MV-4-11 (cell line): ENCODE measurements at regions not wholly inside any gene's neighbourhood (a gene's known extent, or its start where the extent isn't known, plus 50 kb on each side); places are given as distances from the start of the nearest gene placed in this dataset.

ENCODE experiments used
- DNase-seq: peaks from one replicate; lab custom pipeline; 2025; lab: John Stamatoyannopoulos, UW

GRCh38 chr7:106196460-106197021 is 84.4 kb upstream of the SYPL1 start:
- no peak for DNase-seq

GRCh38 chr7:106193661-106194060 is 81.5 kb upstream of the SYPL1 start:
- no peak for DNase-seq

- no peak for DNase-seq
Observed at GRCh38 chr7:106190589-106191330, 78.6 kb upstream of the SYPL1 start.

GRCh38 chr7:106187613-106188350 is 75.7 kb upstream of the SYPL1 start:
- no peak for DNase-seq

DNA sequence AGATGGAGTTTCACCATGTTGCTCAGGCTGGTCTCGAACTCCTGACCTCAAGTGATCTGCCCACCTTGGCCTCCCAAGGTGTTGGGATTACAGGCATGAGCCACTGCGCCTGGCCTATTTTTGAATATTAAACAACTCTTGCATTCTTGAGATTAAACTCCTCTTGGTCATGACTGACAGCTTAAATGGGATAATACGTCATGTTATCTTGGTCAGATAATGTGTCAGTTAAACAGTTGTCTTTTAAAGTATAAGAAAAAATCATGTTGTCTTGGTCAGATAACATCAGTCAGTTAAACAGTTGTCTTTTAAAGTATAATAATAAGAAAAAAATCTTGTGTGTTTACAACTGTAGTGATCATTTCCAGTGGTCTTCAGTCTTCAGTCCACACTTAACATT is 73.6 kb upstream of the SYPL1 start:
- DNase-seq: no peak

DNA sequence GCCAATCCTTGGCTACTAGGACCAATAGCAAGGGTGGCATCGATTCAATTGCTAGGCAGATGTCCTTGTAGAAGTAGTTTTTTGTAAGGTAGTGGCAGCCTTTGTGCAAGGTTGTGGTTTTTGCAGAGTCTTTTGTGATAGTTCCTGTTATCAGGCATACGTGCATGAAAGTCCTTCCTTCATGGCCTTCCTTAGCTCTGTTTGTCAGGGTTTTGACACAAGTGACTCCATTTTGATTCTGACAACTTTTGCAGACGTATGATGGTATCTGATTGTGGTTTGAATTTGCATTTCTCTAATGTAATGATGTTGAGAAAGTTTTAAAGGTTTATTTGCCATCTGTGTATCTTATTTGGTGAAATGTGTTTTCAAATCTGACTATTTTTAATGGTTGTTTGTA is 71.8 kb upstream of the SYPL1 start:
- DNase-seq: peak; percentile 11

- DNase-seq: no peak
Observed at GRCh38 chr7:106182904-106183303, 70.8 kb upstream of the SYPL1 start.

GRCh38 chr7:106181658-106182265 is 69.7 kb upstream of the SYPL1 start:
- DNase-seq: no peak

- DNase-seq: no peak
Observed at GRCh38 chr7:106180721-106181120, 68.6 kb upstream of the SYPL1 start.

DNA sequence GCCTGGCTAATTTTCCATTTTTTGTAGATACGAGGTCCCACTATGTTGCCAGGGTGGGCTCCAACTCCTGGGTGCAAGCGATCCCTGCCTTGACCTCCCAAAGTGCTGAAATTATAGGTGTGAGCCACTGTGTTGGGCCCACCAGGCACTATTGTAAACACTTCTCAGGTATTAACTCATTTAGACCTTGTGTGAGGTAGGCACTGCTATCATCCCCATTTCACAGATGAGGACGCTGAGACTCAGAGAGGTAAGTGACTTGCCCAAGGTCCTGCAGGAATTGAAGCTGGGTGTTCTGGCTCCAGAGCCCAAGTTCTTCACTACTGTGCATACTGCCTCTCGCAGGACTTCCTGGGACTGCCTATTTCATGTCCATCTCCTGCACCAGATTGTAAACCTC is 67.1 kb upstream of the SYPL1 start:
- no peak for DNase-seq

GRCh38 chr7:106178593-106179134 is 66.6 kb upstream of the SYPL1 start:
- no peak for DNase-seq

- DNase-seq: no peak
Observed at GRCh38 chr7:106177738-106178592, 65.9 kb upstream of the SYPL1 start.

DNA sequence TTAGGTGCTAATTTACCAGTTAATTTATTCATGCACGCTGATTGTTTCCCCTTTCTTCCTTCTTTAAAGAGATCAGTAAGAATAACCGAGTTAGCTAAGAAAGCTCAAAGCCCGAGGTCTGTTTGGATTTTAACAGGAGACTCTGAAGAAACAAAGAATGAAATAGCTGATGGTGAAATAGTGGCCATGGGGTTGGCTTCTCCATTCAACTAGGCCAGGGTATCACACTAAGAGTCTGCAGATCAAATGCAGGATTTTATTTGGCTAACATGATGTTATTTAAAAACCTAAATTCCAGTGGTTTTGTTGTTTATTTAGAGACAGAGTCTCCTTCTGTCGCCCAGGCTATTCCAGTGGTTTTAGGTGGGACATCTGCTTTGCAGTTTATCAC is 65.2 kb upstream of the SYPL1 start:
- no peak for DNase-seq

DNA sequence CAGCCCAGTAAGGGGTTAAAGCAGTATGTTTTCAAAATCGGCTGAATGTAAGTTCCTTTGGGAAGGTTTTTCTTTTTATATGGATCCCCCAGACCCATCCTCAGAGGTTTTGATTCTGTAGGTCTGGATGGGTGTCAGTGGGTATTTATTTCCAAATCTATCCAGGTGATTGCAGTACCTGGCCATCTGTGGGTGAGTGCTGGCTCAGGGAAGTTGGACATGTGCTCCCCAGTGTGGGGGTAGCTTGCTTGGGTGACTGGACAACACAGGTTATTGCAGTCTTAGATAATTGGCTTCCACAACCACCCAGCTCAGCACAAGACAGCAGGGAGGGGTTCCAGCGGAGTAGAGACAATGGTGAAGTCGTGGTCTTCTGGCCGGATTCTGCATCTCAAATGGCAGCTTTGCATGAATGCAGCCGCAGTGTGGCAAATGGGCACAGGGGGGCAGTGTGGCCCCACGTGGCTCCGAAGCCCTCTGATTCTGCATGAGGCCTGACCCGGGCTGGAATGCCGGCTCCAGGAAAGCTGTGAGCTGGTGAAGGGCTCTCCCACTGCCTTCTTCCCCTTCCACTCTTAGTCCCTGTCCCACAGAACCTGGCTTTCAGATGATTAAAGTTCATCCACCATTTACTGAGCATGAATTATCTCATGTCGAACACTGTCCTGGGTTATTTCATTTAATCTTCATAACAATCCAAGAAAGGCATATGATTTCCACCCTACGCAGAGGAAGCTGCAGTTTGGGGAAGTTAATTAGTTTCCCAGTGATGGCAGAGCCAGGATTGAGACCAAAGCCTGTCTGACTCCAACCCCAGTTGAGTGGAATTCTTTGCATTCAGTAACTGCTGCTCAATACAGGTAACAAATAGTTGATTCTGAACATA is 64.5 kb upstream of the SYPL1 start:
- DNase-seq: peak; percentile 36

GRCh38 chr7:106175507-106175906 is 63.4 kb upstream of the SYPL1 start:
- no peak for DNase-seq

- no peak for DNase-seq
Observed at GRCh38 chr7:106170651-106171050, 58.5 kb upstream of the SYPL1 start.

DNA sequence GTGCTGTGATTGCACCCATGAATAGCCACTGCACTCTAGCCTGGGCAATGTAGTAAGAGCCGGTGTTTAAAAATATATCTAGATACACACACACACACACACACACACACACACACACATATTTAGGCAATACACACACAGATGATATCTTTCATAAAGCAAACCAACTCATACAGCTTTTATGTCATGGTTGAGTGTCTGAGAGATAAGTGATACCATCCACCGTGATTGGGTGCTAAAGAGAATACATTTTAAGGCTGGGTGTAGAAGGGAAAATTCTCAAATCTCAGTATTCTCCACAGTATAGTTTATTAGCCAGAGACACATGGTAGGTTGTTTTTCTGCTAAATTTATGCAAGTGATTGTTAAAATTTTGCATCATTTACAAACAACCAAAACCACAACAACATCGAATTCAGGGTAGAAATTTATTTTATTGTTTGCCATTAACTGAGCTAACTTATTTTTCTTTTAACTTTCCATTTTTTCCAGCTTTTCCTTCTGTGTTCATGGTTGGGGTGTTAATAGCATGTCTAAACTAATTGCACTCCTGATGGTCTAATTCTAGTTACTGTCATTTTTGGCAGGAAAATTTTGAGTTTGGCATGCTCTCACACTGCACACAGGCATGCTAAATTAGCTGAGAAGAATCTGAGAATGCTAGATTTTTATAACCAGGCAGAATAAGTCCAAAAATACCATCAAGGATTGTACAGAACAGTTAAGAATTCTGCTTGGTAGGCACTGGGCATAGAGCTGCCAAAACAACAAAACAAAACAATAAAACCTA is 57.9 kb upstream of the SYPL1 start:
- no peak for DNase-seq

- peak; percentile 75 for DNase-seq
Observed at GRCh38 chr7:106167439-106168136, 55.5 kb upstream of the SYPL1 start.
